Testis (tissue), 2 donors: ENCODE measurements at regions not wholly inside any gene's neighbourhood (a gene's known extent, or its start where the extent isn't known, plus 50 kb on each side); places are given as distances from the start of the nearest gene placed in this dataset.

Experiments
- DNase-seq: peaks from one replicate; pipeline ENCODE4 v3.0.0-alpha.2; 2019
- H3K27ac ChIP-seq, 2 donors: fragments of 200-600 bp; sonication (generic); one replicate each; pipeline ENCODE4 v1.5.1; 2019
- H3K27me3 ChIP-seq: fragments of 200-600 bp; sonication (generic); one replicate; pipeline ENCODE4 v1.5.1; 2019
- H3K36me3 ChIP-seq: fragments of 200-600 bp; sonication (generic); one replicate; pipeline ENCODE4 v1.5.1; 2017; ENCODE audit warnings: low read depth; ENCODE audit errors: missing control alignments
- H3K4me1 ChIP-seq: fragments of 200-600 bp; sonication (generic); one replicate; pipeline ENCODE4 v1.5.1; 2019
- H3K4me3 ChIP-seq, 2 donors: fragments of 200-600 bp; sonication (generic); one replicate each; pipeline ENCODE4 v1.5.1; 2017 to 2019
- H3K9me3 ChIP-seq: fragments of 200-600 bp; sonication (generic); one replicate; pipeline ENCODE4 v1.5.1; 2017
- POLR2A ChIP-seq: fragments of 450-650 bp; IDR thresholded peaks from one replicate; pipeline ENCODE4 v1.6.1; 2017; ENCODE audit warnings: antibody characterized with exemption, mild to moderate bottlenecking, moderate library complexity
- WGBS, 2 donors: methylation state at CpG; one replicate each; pipeline ENCODE4 v1.1.5; 2018; 5-methylcytosine and 5-hydroxymethylcytosine counted together
- intact Hi-C: fragments of 100-400 bp; cut with DNase I; formaldehyde crosslinking; loops from one replicate; pipeline ENCODE4 v1.15.1; 2023; ENCODE audit warnings: low total_unique reads
- TF ChIP-seq, protein P1 (sequence below), 3 experiments: fragments of 450-650 bp in 2 of 3; fragments of 200-600 bp in 1 of 3; sonication (generic) in 1 of 3; IDR thresholded peaks; one replicate each; pipeline ENCODE4 v1.5.1; 2016 to 2019; ENCODE audit warnings: antibody characterized with exemption in 3 of 3, mild to moderate bottlenecking in 2 of 3, moderate library complexity in 1 of 3

GRCh38 chr10:23723796-23724195 lies 284.9 kb downstream of the OTUD1 start:
- Histone ChIP-seq H3K36me3 (no peaks in the 10 kb centered on the region), H3K4me1 (no peaks in the 10 kb centered on the region), H3K27me3 (no peaks in the 10 kb centered on the region), H3K27ac (no peak overlapping the region), H3K4me3 (no peak overlapping the region), H3K9me3 (no peaks in the 10 kb centered on the region)
- DNase-seq, result no peak
- TF ChIP-seq, protein P1, sequence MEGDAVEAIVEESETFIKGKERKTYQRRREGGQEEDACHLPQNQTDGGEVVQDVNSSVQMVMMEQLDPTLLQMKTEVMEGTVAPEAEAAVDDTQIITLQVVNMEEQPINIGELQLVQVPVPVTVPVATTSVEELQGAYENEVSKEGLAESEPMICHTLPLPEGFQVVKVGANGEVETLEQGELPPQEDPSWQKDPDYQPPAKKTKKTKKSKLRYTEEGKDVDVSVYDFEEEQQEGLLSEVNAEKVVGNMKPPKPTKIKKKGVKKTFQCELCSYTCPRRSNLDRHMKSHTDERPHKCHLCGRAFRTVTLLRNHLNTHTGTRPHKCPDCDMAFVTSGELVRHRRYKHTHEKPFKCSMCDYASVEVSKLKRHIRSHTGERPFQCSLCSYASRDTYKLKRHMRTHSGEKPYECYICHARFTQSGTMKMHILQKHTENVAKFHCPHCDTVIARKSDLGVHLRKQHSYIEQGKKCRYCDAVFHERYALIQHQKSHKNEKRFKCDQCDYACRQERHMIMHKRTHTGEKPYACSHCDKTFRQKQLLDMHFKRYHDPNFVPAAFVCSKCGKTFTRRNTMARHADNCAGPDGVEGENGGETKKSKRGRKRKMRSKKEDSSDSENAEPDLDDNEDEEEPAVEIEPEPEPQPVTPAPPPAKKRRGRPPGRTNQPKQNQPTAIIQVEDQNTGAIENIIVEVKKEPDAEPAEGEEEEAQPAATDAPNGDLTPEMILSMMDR (IDR thresholded peaks at IDR 0.05), result no peak
- no peak for TF ChIP-seq POLR2A
- 79 to 86% methylated on average over 6 of the region's 6 CpGs for WGBS, 2 donors
- intact Hi-C loops, result no loop called here

DNA sequence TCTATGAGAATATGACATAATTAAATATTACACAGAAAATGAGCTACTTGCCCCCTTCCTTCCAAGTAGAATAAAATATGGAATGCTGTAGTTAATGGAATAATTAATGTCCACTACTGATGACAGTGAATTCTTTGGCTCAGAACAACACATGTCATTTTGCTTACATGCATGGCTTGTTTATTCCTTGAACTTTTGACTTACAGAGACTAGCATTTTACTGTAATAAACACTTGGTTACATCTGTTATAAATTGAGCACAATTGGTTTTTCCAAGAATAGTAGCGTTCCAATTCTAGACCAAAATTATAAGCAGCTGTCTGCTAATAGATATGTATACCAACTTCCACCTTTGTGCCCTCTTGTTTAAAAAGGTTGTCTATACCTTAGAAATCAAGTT lies 286.7 kb downstream of the OTUD1 start:
- 67 to 71% methylated on average over 1 of the region's 1 CpG for WGBS, 2 donors
- DNase-seq, result no peak
- no peak overlapping the region for H3K4me3 ChIP-seq
- no peak overlapping the region for H3K27ac ChIP-seq
- H3K27me3 ChIP-seq, result no peaks in the 10 kb centered on the region
- intact Hi-C loops, result no loop called here
- H3K9me3 ChIP-seq, result no peaks in the 10 kb centered on the region
- H3K4me1 ChIP-seq, result no peaks in the 10 kb centered on the region
- TF ChIP-seq, protein P1 (IDR thresholded peaks at IDR 0.05), result no peak
- TF ChIP-seq POLR2A, result no peak
- no peaks in the 10 kb centered on the region for H3K36me3 ChIP-seq

DNA sequence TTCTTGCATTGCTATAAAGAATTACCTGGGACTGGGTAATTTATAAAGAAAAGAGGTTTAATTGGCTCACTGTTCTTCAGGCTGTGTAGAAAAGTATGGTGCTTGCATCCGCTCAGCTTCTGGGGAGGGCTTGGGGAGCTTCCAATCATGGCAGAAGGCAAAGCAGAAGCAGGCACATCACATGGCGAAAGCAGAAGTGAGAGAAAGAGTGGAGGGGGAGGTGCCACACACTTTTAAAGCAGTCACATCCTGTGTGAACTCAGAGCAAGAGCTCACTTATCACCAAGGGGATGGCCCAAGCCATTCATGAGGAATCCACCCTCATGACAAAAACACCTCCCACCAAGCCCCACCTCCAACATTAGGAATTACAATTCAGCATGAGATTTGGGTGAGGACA lies 303.5 kb downstream of the OTUD1 start:
- 88 to 93% methylated on average over 2 of the region's 2 CpGs for WGBS, 2 donors
- no peak for TF ChIP-seq POLR2A
- TF ChIP-seq, protein P1 (IDR thresholded peaks at IDR 0.05), result no peak
- Histone ChIP-seq H3K4me1 (no peaks in the 10 kb centered on the region), H3K9me3 (no peaks in the 10 kb centered on the region), H3K27me3 (no peaks in the 10 kb centered on the region), H3K27ac (no peak overlapping the region), H3K36me3 (no peaks in the 10 kb centered on the region), H3K4me3 (no peak overlapping the region)
- DNase-seq, result no peak
- intact Hi-C loops, result no loop called here

GRCh38 chr10:23742807-23743206 lies 303.9 kb downstream of the OTUD1 start:
- DNase-seq, result no peak
- Histone ChIP-seq H3K36me3 (no peaks in the 10 kb centered on the region), H3K4me3 (no peak overlapping the region), H3K4me1 (no peaks in the 10 kb centered on the region), H3K27me3 (no peaks in the 10 kb centered on the region), H3K27ac (no peak overlapping the region), H3K9me3 (no peaks in the 10 kb centered on the region)
- no peak for TF ChIP-seq POLR2A
- TF ChIP-seq, protein P1 (IDR thresholded peaks at IDR 0.05), result no peak
- WGBS, 2 donors, result 47 to 92% methylated on average over 1 of the region's 1 CpG
- intact Hi-C loops, result no loop called here

GRCh38 chr10:23754179-23754578 lies 315.3 kb downstream of the OTUD1 start:
- WGBS, 2 donors, result 74 to 77% methylated on average over 2 of the region's 2 CpGs
- TF ChIP-seq, protein P1 (IDR thresholded peaks at IDR 0.05), result no peak
- no peak for TF ChIP-seq POLR2A
- Histone ChIP-seq H3K9me3 (no peaks in the 10 kb centered on the region), H3K27ac (no peak overlapping the region), H3K36me3 (no peaks in the 10 kb centered on the region), H3K4me1 (no peaks in the 10 kb centered on the region), H3K4me3 (no peak overlapping the region), H3K27me3 (no peaks in the 10 kb centered on the region)
- DNase-seq, result no peak
- intact Hi-C loops, result no loop called here
